ENCODE measurements at regions not wholly inside any gene's neighbourhood (a gene's known extent, or its start where the extent isn't known, plus 50 kb on each side); places are given as distances from the start of the nearest gene placed in this dataset.

DNA sequence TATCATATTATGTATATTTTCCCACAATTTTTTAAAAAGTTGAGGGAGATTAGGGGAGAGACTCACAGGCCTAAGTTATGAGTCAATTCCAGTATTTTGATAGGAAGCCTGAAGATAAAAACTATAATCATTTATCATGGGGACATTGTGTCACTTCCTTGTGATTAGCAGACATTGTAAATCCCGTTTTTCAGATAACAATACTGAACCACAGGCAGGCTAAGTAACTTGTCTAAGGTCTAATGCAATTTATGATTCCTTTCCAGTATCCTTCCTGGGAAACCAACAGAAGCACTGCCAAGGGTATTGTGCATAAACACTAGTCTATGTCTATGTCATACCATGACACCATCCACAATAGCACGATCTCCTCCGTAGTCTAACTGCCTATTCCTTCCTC is 235.2 kb upstream of the PIK3C3 start:
- Histone ChIP-seq H3K4me3 (IDR thresholded peaks at IDR 0.05; ENCODE audit: insufficient read depth, low read depth, low read length) (no peak overlapping the region), H3K27ac (no peak overlapping the region), H3K4me2 (no peak overlapping the region), H3K27me3 (ENCODE audit: insufficient read depth, low read depth) (no peaks in the 10 kb centered on the region), H3K36me3 (ENCODE audit: insufficient read depth) (no peaks in the 10 kb centered on the region), H2AFZ (ENCODE audit: low read depth) (no peak overlapping the region), H3K79me2 (ENCODE audit: insufficient read depth, low read depth) (no peaks in the 10 kb centered on the region), H4K20me1 (ENCODE audit: insufficient read depth) (no peaks in the 10 kb centered on the region), H3K4me1 (ENCODE audit: low read depth, poor library complexity, severe bottlenecking) (no peaks in the 10 kb centered on the region), H3K9ac (no peak overlapping the region)
- TF ChIP-seq, protein P1, sequence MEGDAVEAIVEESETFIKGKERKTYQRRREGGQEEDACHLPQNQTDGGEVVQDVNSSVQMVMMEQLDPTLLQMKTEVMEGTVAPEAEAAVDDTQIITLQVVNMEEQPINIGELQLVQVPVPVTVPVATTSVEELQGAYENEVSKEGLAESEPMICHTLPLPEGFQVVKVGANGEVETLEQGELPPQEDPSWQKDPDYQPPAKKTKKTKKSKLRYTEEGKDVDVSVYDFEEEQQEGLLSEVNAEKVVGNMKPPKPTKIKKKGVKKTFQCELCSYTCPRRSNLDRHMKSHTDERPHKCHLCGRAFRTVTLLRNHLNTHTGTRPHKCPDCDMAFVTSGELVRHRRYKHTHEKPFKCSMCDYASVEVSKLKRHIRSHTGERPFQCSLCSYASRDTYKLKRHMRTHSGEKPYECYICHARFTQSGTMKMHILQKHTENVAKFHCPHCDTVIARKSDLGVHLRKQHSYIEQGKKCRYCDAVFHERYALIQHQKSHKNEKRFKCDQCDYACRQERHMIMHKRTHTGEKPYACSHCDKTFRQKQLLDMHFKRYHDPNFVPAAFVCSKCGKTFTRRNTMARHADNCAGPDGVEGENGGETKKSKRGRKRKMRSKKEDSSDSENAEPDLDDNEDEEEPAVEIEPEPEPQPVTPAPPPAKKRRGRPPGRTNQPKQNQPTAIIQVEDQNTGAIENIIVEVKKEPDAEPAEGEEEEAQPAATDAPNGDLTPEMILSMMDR (conservative IDR thresholded peaks at IDR 0.05; ENCODE audit: low read depth, low read length) = no peak

DNA sequence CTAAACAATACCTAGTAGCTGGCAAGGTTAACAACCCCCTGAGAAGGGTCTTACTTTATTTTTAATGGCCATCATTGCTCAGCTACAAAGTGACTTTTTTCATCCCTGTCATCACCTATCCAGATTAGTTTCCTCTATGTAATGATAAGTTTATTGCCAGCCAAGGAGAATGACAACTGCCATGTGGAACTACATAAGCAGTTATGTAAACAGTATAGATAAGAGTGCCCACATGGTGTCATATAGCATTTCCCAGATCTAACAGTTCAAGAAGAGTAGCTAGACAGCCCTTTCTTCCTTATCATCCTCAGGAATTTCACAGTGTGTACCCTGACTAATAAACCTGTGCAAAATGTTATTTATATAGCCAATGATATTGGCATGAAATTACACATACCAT is 240.2 kb upstream of the PIK3C3 start:
- no peaks in the 10 kb centered on the region for H3K79me2 ChIP-seq (ENCODE audit: insufficient read depth, low read depth)
- no peak overlapping the region for H3K27ac ChIP-seq
- H3K27me3 ChIP-seq (ENCODE audit: insufficient read depth, low read depth) = no peaks in the 10 kb centered on the region
- H3K9ac ChIP-seq = no peak overlapping the region
- no peaks in the 10 kb centered on the region for H3K36me3 ChIP-seq (ENCODE audit: insufficient read depth)
- no peak overlapping the region for H3K4me3 ChIP-seq (IDR thresholded peaks at IDR 0.05; ENCODE audit: insufficient read depth, low read depth, low read length)
- no peak overlapping the region for H2AFZ ChIP-seq (ENCODE audit: low read depth)
- no peaks in the 10 kb centered on the region for H3K4me1 ChIP-seq (ENCODE audit: low read depth, poor library complexity, severe bottlenecking)
- TF ChIP-seq, protein P1 (conservative IDR thresholded peaks at IDR 0.05; ENCODE audit: low read depth, low read length) = no peak
- no peaks in the 10 kb centered on the region for H4K20me1 ChIP-seq (ENCODE audit: insufficient read depth)
- H3K4me2 ChIP-seq = no peak overlapping the region

DNA sequence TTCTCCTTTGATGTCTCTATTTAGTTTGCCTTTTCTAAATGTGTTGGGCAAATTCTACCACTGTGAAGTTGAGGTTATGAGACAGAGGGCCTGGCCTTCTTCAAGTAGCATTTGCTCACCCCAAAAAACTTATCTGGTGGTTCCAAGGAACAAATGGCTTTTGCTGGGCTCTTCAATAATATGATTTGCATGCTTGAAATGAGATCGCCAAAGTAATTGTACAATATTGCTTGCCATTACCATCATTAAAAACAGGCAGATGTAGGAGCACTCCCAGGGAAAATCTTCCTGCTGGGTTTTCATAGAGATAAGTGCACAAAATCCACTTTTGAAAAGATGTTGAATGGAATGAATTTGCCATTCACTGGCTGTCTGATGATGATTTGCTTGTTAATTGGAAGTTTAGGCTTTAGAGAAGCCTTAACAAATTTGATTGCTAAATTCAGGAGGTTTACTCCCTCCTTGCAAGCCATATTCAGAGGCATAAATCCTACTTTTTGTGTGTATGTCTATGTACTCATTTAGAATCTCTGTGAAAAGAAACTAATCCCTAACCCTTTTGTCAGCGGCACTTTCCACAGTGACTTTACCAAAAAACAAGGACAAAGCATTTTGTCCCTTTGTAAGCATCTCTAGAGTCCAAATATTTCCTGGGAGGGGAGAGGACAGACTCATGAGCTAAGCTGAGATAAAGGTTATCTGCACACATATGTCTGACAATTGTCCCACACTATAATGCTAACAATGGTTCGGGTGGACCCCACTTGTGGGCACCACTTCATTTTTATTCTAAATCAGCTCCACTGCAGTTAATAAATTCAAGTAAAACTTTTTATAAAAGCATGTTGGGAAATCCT is 240.8 kb upstream of the PIK3C3 start:
- Histone ChIP-seq H3K4me3 (IDR thresholded peaks at IDR 0.05; ENCODE audit: insufficient read depth, low read depth, low read length) (no peak overlapping the region), H3K27ac (no peak overlapping the region), H4K20me1 (ENCODE audit: insufficient read depth) (no peaks in the 10 kb centered on the region), H3K4me2 (no peak overlapping the region), H3K4me1 (ENCODE audit: low read depth, poor library complexity, severe bottlenecking) (no peaks in the 10 kb centered on the region), H2AFZ (ENCODE audit: low read depth) (no peak overlapping the region), H3K9ac (no peak overlapping the region), H3K27me3 (ENCODE audit: insufficient read depth, low read depth) (no peaks in the 10 kb centered on the region), H3K79me2 (ENCODE audit: insufficient read depth, low read depth) (no peaks in the 10 kb centered on the region), H3K36me3 (ENCODE audit: insufficient read depth) (no peaks in the 10 kb centered on the region)
- TF ChIP-seq, protein P1 (conservative IDR thresholded peaks at IDR 0.05; ENCODE audit: low read depth, low read length) = no peak

DNA sequence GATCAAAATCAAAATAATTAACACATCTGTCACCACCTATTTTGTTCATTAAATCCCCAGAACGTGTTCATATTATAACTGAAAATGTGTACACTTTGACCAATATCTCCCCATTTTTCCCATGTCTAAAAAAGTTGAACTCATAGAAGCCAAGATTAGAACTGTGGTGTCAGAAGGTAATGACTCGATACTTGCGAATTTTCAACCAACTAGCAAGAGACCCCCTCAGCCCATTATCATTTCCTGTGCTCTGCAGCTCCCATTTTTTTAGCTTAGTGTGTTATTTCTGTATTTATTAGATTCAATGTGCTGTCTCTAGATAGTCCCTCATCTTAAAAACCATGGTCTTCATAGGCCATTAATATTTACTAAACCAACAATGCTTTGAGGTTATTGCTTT is 248.7 kb upstream of the PIK3C3 start:
- H3K4me1 ChIP-seq (ENCODE audit: low read depth, poor library complexity, severe bottlenecking) = no peaks in the 10 kb centered on the region
- H4K20me1 ChIP-seq (ENCODE audit: insufficient read depth) = no peaks in the 10 kb centered on the region
- no peak overlapping the region for H3K9ac ChIP-seq
- H3K27me3 ChIP-seq (ENCODE audit: insufficient read depth, low read depth) = no peaks in the 10 kb centered on the region
- no peaks in the 10 kb centered on the region for H3K36me3 ChIP-seq (ENCODE audit: insufficient read depth)
- H2AFZ ChIP-seq (ENCODE audit: low read depth) = no peak overlapping the region
- no peak overlapping the region for H3K4me2 ChIP-seq
- TF ChIP-seq, protein P1 (conservative IDR thresholded peaks at IDR 0.05; ENCODE audit: low read depth, low read length) = no peak
- H3K79me2 ChIP-seq (ENCODE audit: insufficient read depth, low read depth) = no peaks in the 10 kb centered on the region
- H3K4me3 ChIP-seq (IDR thresholded peaks at IDR 0.05; ENCODE audit: insufficient read depth, low read depth, low read length) = no peak overlapping the region
- no peak overlapping the region for H3K27ac ChIP-seq
